ENCODE measurements at regions not wholly inside any gene's neighbourhood (a gene's known extent, or its start where the extent isn't known, plus 50 kb on each side); places are given as distances from the start of the nearest gene placed in this dataset.

DNA sequence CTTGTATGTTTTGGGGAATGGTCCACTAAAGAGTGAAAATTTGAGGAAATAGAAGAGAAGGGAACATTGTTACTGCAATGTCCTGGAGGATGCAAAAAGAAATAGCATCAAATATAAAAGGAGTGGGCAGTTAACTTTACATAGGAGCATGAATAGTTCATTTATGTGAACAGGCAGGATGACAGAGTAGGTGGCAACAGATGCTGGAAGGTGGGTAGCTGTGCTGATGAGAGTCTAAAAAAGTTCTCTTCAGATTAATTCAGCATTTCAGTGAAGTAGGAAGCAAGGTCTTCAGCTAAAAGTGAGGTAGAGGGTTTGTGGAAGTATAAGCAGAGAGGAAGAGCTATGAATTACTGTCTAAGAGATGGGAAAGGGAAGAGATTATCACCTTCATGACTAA, 276.5 kb downstream of the KIF2B start:
- H3K4me3 ChIP-seq (ENCODE audit: low read depth in 1 of 3, low read length in 3 of 3): no peak overlapping the region
- no peak for DNase-seq
- no peaks in the 10 kb centered on the region for H3K36me3 ChIP-seq (ENCODE audit: control insufficient read depth in 3 of 3, insufficient read depth in 2 of 3, low read depth in 1 of 3, low read length in 3 of 3)
- H3K27me3 ChIP-seq (ENCODE audit: control insufficient read depth in 3 of 3, insufficient read depth in 3 of 3, low read length in 3 of 3): no peaks in the 10 kb centered on the region
- FAIRE-seq: no peak
- no peak overlapping the region for H3K27ac ChIP-seq (ENCODE audit: low read depth in 1 of 3, low read length in 2 of 3)
- H3K4me1 ChIP-seq (ENCODE audit: control insufficient read depth in 3 of 3, insufficient read depth in 2 of 3, low read depth in 1 of 3, low read length in 2 of 3): no peaks in the 10 kb centered on the region
- peaks cover 0 to 17% of the 10 kb centered on the region in 2 donors for H3K9me3 ChIP-seq (ENCODE audit: control insufficient read depth in 2 of 2, insufficient read depth in 1 of 2, low read depth in 1 of 2, low read length in 1 of 2)

- 80 to 100% (median 85%) methylated on average over 1 of the region's 1 CpG for WGBS, 3 donors
- H3K4me1 ChIP-seq (ENCODE audit: control insufficient read depth in 3 of 3, insufficient read depth in 2 of 3, low read depth in 1 of 3, low read length in 2 of 3): no peaks in the 10 kb centered on the region
- no peak for FAIRE-seq
- no peak overlapping the region for H3K27ac ChIP-seq (ENCODE audit: low read depth in 1 of 3, low read length in 2 of 3)
- H3K36me3 ChIP-seq (ENCODE audit: control insufficient read depth in 3 of 3, insufficient read depth in 2 of 3, low read depth in 1 of 3, low read length in 3 of 3): no peaks in the 10 kb centered on the region
- peaks cover 0 to 17% of the 10 kb centered on the region in 2 donors for H3K9me3 ChIP-seq (ENCODE audit: control insufficient read depth in 2 of 2, insufficient read depth in 1 of 2, low read depth in 1 of 2, low read length in 1 of 2)
- DNase-seq: no peak
- no peak overlapping the region for H3K4me3 ChIP-seq (ENCODE audit: low read depth in 1 of 3, low read length in 3 of 3)
- H3K27me3 ChIP-seq (ENCODE audit: control insufficient read depth in 3 of 3, insufficient read depth in 3 of 3, low read length in 3 of 3): no peaks in the 10 kb centered on the region
Measured at GRCh38 chr17:54102246-54102645, 279.5 kb downstream of the KIF2B start.

GRCh38 chr17:54111576-54111975, 288.8 kb downstream of the KIF2B start:
- Histone ChIP-seq H3K27me3 (ENCODE audit: control insufficient read depth in 3 of 3, insufficient read depth in 3 of 3, low read length in 3 of 3) (no peaks in the 10 kb centered on the region), H3K36me3 (ENCODE audit: control insufficient read depth in 3 of 3, insufficient read depth in 2 of 3, low read depth in 1 of 3, low read length in 3 of 3) (no peaks in the 10 kb centered on the region), H3K4me1 (ENCODE audit: control insufficient read depth in 3 of 3, insufficient read depth in 2 of 3, low read depth in 1 of 3, low read length in 2 of 3) (no peaks in the 10 kb centered on the region), H3K9me3 (ENCODE audit: control insufficient read depth in 2 of 2, insufficient read depth in 1 of 2, low read depth in 1 of 2, low read length in 1 of 2) (no peaks in the 10 kb centered on the region), H3K27ac (ENCODE audit: low read depth in 1 of 3, low read length in 2 of 3) (no peak overlapping the region), H3K4me3 (ENCODE audit: low read depth in 1 of 3, low read length in 3 of 3) (no peak overlapping the region)
- FAIRE-seq: no peak
- WGBS, 3 donors: 31 to 51% (median 45%) methylated on average over 1 of the region's 1 CpG
- DNase-seq: no peak

GRCh38 chr17:54117452-54117851, 294.7 kb downstream of the KIF2B start:
- Histone ChIP-seq H3K36me3 (ENCODE audit: control insufficient read depth in 3 of 3, insufficient read depth in 2 of 3, low read depth in 1 of 3, low read length in 3 of 3) (no peaks in the 10 kb centered on the region), H3K9me3 (ENCODE audit: control insufficient read depth in 2 of 2, insufficient read depth in 1 of 2, low read depth in 1 of 2, low read length in 1 of 2) (peaks cover 0 to 2% of the 10 kb centered on the region in 2 donors), H3K27me3 (ENCODE audit: control insufficient read depth in 3 of 3, insufficient read depth in 3 of 3, low read length in 3 of 3) (no peaks in the 10 kb centered on the region), H3K4me1 (ENCODE audit: control insufficient read depth in 3 of 3, insufficient read depth in 2 of 3, low read depth in 1 of 3, low read length in 2 of 3) (no peaks in the 10 kb centered on the region), H3K4me3 (ENCODE audit: low read depth in 1 of 3, low read length in 3 of 3) (no peak overlapping the region), H3K27ac (ENCODE audit: low read depth in 1 of 3, low read length in 2 of 3) (no peak overlapping the region)
- WGBS, 3 donors: 87 to 90% (median 88%) methylated on average over 3 of the region's 3 CpGs
- no peak for FAIRE-seq
- no peak for DNase-seq

DNA sequence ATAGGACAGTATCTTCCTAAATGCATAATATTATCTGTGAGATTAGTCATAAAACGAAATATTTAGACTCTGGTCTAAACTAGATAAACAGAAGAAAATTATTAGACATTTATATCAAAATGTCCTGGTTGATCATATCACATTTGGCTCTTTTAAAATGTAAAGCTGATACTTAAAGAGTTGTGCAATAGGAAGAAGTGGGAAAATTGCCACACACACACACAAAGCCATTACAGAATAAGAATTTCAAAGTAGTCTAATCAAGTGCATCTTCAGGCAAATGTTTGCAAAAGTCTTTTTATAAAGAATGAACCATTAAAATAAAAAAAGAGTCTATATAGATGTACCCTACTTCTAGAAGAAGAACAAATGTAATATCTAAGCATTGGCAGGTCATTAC, 301.7 kb downstream of the KIF2B start:
- Histone ChIP-seq H3K4me3 (ENCODE audit: low read depth in 1 of 3, low read length in 3 of 3) (no peak overlapping the region), H3K27me3 (ENCODE audit: control insufficient read depth in 3 of 3, insufficient read depth in 3 of 3, low read length in 3 of 3) (no peaks in the 10 kb centered on the region), H3K9me3 (ENCODE audit: control insufficient read depth in 2 of 2, insufficient read depth in 1 of 2, low read depth in 1 of 2, low read length in 1 of 2) (peaks cover 0 to 2% of the 10 kb centered on the region in 2 donors), H3K27ac (ENCODE audit: low read depth in 1 of 3, low read length in 2 of 3) (no peak overlapping the region), H3K4me1 (ENCODE audit: control insufficient read depth in 3 of 3, insufficient read depth in 2 of 3, low read depth in 1 of 3, low read length in 2 of 3) (no peaks in the 10 kb centered on the region), H3K36me3 (ENCODE audit: control insufficient read depth in 3 of 3, insufficient read depth in 2 of 3, low read depth in 1 of 3, low read length in 3 of 3) (no peaks in the 10 kb centered on the region)
- 5 to 19% (median 7%) methylated on average over 1 of the region's 1 CpG for WGBS, 3 donors
- no peak for DNase-seq
- FAIRE-seq: no peak

DNA sequence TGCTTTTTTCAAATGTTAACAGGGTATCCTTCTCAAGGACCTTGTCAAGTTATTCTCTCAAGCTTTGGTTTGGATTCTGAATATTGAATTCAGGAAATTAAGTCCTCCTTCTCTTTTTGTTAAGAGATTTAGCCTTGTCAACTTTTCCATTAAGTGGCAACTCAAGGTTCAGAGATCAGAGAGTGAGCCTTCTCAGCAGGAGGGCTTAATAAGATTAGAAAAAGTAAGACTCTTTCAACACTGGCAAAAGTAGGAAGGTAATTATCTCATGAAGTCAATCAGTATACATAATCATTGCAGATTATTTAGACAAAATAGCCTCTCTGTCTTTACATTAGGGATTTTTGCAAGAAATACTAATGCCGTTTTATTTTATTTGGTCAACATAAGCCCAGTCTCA, 330.7 kb downstream of the KIF2B start:
- FAIRE-seq (no peak), DNase-seq (no peak)
- H3K9me3 ChIP-seq (ENCODE audit: control insufficient read depth in 2 of 2, insufficient read depth in 1 of 2, low read depth in 1 of 2, low read length in 1 of 2): no peaks in the 10 kb centered on the region
- WGBS, 3 donors: 67 to 71% (median 70%) methylated on average over 1 of the region's 1 CpG
- H3K4me1 ChIP-seq (ENCODE audit: control insufficient read depth in 3 of 3, insufficient read depth in 2 of 3, low read depth in 1 of 3, low read length in 2 of 3): no peaks in the 10 kb centered on the region
- H3K27me3 ChIP-seq (ENCODE audit: control insufficient read depth in 3 of 3, insufficient read depth in 3 of 3, low read length in 3 of 3): no peaks in the 10 kb centered on the region
- no peak overlapping the region for H3K4me3 ChIP-seq (ENCODE audit: low read depth in 1 of 3, low read length in 3 of 3)
- no peaks in the 10 kb centered on the region for H3K36me3 ChIP-seq (ENCODE audit: control insufficient read depth in 3 of 3, insufficient read depth in 2 of 3, low read depth in 1 of 3, low read length in 3 of 3)
- no peak overlapping the region for H3K27ac ChIP-seq (ENCODE audit: low read depth in 1 of 3, low read length in 2 of 3)

- DNase-seq: no peak
- FAIRE-seq: no peak
- H3K27ac ChIP-seq (ENCODE audit: low read depth in 1 of 3, low read length in 2 of 3): no peak overlapping the region
- no peaks in the 10 kb centered on the region for H3K9me3 ChIP-seq (ENCODE audit: control insufficient read depth in 2 of 2, insufficient read depth in 1 of 2, low read depth in 1 of 2, low read length in 1 of 2)
- no peaks in the 10 kb centered on the region for H3K4me1 ChIP-seq (ENCODE audit: control insufficient read depth in 3 of 3, insufficient read depth in 2 of 3, low read depth in 1 of 3, low read length in 2 of 3)
- WGBS, 3 donors: 70 to 77% (median 72%) methylated on average over 2 of the region's 2 CpGs
- H3K4me3 ChIP-seq (ENCODE audit: low read depth in 1 of 3, low read length in 3 of 3): no peak overlapping the region
- no peaks in the 10 kb centered on the region for H3K27me3 ChIP-seq (ENCODE audit: control insufficient read depth in 3 of 3, insufficient read depth in 3 of 3, low read length in 3 of 3)
- no peaks in the 10 kb centered on the region for H3K36me3 ChIP-seq (ENCODE audit: control insufficient read depth in 3 of 3, insufficient read depth in 2 of 3, low read depth in 1 of 3, low read length in 3 of 3)
Measured at GRCh38 chr17:54157542-54157941, 334.8 kb downstream of the KIF2B start.

GRCh38 chr17:54172096-54172984, 349.6 kb downstream of the KIF2B start:
- FAIRE-seq: peak; percentile 67
- no peak overlapping the region for H3K27ac ChIP-seq (ENCODE audit: low read depth in 1 of 3, low read length in 2 of 3)
- H3K27me3 ChIP-seq (ENCODE audit: control insufficient read depth in 3 of 3, insufficient read depth in 3 of 3, low read length in 3 of 3): no peaks in the 10 kb centered on the region
- H3K36me3 ChIP-seq (ENCODE audit: control insufficient read depth in 3 of 3, insufficient read depth in 2 of 3, low read depth in 1 of 3, low read length in 3 of 3): no peaks in the 10 kb centered on the region
- H3K9me3 ChIP-seq (ENCODE audit: control insufficient read depth in 2 of 2, insufficient read depth in 1 of 2, low read depth in 1 of 2, low read length in 1 of 2): no peaks in the 10 kb centered on the region
- H3K4me3 ChIP-seq (ENCODE audit: low read depth in 1 of 3, low read length in 3 of 3): no peak overlapping the region
- H3K4me1 ChIP-seq (ENCODE audit: control insufficient read depth in 3 of 3, insufficient read depth in 2 of 3, low read depth in 1 of 3, low read length in 2 of 3): peaks cover 0 to 2% (median 0%) of the 10 kb centered on the region in 3 donors
- whole genome bisulfite sequencing, 3 donors: 2 to 14% (median 9%) methylated on average over 3 of the region's 3 CpGs
- DNase-seq: peak; percentile 53 to 74

- no peaks in the 10 kb centered on the region for H3K27me3 ChIP-seq (ENCODE audit: control insufficient read depth in 3 of 3, insufficient read depth in 3 of 3, low read length in 3 of 3)
- no peaks in the 10 kb centered on the region for H3K36me3 ChIP-seq (ENCODE audit: control insufficient read depth in 3 of 3, insufficient read depth in 2 of 3, low read depth in 1 of 3, low read length in 3 of 3)
- DNase-seq (no peak), FAIRE-seq (no peak)
- peaks cover 0 to 2% (median 0%) of the 10 kb centered on the region in 3 donors for H3K4me1 ChIP-seq (ENCODE audit: control insufficient read depth in 3 of 3, insufficient read depth in 2 of 3, low read depth in 1 of 3, low read length in 2 of 3)
- no peaks in the 10 kb centered on the region for H3K9me3 ChIP-seq (ENCODE audit: control insufficient read depth in 2 of 2, insufficient read depth in 1 of 2, low read depth in 1 of 2, low read length in 1 of 2)
- H3K4me3 ChIP-seq (ENCODE audit: low read depth in 1 of 3, low read length in 3 of 3): no peak overlapping the region
- H3K27ac ChIP-seq (ENCODE audit: low read depth in 1 of 3, low read length in 2 of 3): no peak overlapping the region
Measured at GRCh38 chr17:54172985-54173316, 350.2 kb downstream of the KIF2B start.

Measured in small intestine (tissue), 7 donors.